Stimulated activated CD4-positive, alpha-beta T cell treated with anti-CD3 and anti-CD28 coated beads, Interleukin-15, amount 100 ng/mL, for 1 hour (primary cell): ENCODE measurements at regions not wholly inside any gene's neighbourhood (a gene's known extent, or its start where the extent isn't known, plus 50 kb on each side); places are given as distances from the start of the nearest gene placed in this dataset.

Experiments
- DNase-seq, 2 donors: peaks; one replicate each; pipeline ENCODE4 v3.0.0-alpha.2; 2020; ENCODE audit warnings: low read depth in 1 of 2, low spot score in 1 of 2

DNA sequence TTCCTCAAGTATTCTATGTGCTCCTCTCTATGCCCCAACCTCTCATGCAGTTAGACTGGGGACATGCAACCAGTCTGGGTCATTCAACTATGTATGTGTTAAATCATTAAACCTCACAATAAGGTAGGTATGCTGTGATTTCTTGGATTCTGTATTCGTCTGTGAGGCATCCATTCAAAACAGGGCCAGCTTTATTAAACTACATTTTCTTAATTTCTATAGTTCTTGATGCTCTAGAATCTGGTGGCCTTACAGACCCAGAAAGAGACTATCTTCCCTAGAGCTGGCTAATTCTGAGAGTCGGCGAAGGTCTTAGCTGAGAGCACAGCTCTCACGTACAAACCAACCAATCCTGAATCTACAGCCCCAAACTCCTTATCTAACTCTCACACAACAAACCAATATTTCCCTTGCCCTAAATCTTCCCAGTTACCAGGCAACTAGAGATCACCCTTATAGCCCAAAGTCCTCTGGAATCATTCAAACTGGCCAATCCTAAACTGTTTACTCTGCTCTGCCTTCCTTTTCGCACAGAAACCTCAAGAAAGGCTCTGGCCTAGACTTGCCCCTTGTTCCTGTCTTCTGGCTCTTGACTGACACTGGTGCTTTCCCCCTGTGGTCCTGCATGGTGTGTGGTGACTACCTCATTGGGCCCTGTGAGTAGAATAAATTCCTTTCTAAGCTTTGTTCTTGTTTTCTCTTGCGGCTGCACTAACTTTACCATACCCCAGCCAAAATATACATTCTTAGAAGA is 203.5 kb upstream of the TET2 start:
- DNase-seq = no peak

DNA sequence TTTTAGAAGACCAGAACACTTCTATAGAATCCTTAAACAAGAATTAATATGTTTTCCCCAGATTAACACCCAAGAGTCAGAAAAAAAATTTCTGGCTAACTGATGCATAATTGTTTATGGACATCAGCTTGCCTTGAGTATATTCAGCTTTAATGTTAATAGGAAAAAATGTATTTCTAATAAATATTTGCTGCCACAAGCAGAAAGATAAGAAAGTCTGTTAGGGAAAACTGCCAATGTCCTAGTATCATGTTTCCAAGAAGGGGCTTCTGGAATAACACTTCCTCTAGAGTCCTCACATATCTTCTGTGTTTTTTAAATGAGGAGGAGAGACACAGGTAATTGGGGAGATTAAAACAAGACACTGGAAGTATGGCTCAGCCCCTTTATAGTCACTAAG is 202.1 kb upstream of the TET2 start:
- no peak for DNase-seq

DNA sequence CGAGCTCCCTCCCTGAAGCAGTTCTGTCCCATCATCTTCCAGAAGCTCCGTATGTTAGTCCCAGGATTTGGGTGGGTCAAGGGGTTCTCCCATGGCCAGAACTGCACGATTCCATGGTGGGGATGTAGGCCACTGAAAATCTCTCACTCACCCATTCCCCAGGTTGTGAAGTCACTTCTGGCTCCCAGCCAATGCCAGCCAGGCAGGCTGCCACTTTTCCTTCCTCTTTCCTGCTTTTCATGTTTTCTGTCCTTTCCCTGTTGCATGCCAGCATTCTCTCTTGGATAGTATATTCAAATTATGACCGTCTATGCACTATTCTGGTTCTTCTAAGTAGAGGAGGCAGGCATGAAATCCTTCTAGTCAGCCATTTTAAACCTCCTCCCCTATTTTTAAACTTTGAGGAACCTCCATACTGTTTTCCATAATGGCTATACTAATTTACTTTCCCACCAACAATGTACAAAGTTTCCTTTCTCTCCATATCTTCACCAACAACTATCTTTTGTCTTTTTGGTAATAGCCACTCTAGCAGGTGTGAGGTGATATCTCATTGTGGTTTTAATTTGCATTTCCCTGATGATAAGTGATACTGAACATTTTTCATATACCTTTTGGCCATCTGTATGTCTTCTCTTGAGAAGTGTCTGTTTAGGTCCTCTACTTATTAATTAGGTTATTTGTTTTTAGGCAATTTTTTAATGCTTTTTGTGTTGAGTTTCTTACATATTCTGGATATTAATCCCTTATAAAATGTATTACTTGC is 182.1 kb upstream of the TET2 start:
- no peak for DNase-seq

DNA sequence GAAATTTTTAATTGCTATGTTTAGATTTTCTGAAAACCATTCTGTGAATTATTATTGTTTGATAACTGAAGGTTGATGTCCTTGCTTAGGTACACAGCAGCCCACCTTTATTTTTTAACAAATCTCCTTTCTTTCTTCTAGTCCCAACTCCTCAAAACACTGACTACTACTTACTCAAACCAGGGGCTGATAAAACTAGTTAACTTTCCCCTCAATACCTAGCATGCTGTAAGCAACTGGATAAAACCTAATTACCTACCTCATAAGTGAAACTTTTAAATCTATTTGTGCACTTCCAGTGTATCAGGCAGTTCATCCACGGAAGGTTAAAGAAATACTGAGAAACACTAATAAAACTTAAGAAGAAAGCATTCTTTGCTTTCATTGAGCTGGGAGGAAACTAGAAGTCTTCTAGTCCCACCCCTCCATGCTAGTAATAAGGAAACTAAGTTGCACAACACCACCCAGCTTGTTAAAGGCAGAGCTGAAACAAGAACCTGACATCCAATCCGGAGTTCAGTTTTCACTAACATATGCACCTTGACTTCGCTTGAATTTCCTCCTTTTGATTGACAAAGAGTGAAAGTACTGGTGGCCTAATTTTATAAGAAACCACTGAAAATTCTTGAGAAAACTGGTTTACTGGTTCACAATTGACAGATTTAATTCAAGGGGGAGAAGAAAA is 180.2 kb upstream of the TET2 start:
- no peak for DNase-seq

DNA sequence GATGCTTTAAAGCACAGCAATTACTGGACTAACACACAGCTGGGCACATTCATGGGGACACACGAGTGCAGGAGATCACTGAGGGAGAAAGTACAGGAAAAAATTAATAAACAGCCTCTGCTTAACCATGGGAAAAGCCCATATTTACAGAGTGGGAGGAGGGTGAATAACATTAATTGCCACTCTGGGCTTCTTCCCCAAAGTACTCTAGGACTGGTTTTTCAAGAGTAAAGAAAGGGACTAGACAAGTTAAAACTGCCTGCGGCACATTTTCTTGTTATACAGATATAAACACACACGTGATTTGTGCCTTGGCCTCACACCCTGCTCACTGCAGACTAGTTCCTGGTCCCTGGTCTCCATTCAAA is 179.7 kb upstream of the TET2 start:
- no peak for DNase-seq

DNA sequence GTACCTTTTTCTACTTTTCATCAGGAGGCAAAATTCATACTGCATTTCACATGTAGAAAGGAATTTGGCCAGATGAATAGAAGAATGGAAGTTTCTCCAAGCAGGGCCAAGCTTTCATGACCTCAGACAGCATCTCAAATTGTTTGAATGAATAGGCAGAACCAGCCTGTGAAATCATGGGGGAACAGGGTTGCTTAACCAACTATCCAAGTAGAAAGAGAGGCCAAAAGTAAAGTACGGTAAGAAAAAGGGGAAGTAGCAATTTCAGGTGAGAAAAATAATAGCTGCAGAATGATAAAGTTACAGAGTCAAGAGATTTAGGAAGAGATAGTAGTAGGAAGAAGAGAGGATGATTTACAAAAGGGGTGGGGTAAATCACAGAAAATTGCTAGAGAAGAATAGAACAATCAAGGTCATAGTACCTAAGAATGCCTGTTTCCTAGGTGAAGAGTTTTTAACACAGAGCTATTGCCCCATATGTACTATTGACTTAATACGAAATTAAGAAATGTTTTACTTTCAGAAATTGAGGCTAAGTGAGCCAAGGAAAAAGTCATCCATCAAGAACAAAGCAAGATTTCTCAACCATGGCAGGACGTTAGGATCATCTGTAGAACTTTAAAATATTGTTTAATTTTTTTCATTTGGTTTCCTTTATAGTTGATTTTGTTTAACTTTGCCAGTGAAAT is 177.1 kb upstream of the TET2 start:
- no peak for DNase-seq

DNA sequence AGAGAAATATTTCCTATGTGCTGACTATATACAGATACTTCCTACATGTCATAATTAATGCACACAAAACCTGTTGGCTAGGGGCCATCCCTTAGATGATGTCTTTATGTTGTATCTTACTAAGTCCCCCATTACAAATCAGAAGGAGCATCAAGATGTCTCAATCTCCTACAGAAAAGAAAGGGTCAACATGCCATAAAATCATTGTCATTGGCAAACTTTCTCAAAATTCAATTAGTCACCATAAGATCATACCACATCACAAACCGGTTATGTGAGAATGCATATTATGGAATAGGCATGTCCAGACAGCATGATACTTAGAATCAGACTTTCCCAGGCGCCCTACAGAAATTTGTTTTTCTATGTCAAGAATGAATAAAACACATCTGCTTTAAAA is 175.2 kb upstream of the TET2 start:
- no peak for DNase-seq

DNA sequence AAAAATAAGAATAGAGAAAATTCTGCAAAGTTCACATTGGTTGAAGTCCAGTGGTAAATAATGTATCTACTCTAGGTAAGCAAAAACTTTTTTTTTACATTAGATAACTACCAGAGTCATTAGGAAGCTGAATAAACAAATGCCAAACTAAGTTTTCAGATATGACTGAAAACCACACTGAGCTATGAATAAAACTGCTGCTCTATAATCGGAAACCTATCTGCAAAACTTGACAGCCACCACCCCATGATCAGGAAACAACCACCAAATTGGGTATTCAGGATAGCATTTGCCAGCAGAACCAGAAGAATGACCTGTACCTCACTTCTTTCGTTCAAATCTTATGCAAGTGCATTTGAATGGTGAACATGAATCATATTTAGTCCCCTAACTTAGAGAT is 173.0 kb upstream of the TET2 start:
- DNase-seq = no peak

DNA sequence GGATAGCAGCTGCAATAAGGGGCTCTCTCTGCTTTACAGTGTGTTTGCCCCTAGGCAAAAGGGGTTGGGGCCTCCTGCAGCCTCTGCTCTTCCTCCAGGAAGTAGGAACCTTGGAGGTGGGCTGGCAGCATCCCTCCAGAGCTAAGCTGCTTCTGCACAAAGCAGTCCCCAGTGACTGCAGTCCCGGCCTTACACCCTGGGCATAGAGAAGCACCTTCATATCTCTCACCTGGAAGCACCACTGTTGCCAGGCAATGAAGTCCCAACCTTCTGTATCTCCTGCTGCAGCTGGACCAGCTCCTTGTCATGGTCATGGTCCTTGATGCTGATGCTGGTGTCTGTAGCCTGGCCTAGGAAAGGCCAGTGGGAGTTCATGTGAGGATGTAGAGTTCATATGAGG is 171.1 kb upstream of the TET2 start:
- DNase-seq = no peak

DNA sequence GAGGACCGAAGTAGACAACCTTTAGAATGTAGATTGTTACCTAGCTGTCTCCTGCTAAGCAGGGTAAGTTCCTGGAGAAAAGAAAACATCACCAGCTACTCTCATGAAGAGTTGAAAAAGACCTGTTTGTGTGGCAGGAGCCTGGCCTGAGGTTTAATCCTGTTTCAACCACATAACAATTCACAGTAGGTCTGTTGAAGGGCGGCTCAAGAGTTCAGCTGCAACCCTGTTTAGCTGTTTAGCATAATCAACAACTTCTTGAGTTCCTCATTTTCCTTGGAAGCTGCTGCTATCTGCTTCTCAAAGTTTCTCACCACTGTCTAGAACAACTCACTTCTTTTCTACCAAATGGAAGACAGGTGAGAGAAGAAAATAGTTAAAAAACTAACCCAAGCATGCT is 170.4 kb upstream of the TET2 start:
- DNase-seq = no peak

DNA sequence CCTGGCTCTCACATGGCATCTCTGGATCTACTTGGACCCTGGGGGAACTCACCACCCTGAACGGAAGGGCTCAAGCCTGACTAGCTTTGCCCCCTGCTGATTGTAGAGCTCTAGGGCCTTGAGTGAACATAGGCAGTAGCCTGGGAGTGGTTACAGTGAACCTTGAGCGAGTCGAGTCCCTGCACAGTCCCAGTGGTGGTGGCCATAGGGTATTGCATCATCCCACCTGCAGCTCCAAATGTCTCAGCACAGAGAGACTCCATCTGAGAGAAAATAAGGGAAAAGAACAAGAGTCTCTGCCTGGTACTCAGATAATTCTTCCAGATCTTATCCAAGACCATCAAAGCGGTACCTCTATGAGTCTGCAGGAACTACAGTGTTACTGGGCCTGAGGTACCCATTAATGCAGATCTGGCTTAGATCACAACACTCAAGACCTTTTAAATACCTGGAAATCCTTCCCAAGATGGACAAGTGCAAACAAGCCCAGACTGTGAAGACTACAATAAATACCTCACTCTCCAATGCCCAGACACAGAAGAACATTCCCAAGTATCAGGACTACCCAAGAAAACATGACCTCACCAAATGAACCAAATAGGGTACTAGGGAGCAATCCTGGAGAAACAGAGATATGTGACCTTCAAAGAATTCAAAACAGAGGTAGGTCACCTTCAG is 167.5 kb upstream of the TET2 start:
- no peak for DNase-seq

DNA sequence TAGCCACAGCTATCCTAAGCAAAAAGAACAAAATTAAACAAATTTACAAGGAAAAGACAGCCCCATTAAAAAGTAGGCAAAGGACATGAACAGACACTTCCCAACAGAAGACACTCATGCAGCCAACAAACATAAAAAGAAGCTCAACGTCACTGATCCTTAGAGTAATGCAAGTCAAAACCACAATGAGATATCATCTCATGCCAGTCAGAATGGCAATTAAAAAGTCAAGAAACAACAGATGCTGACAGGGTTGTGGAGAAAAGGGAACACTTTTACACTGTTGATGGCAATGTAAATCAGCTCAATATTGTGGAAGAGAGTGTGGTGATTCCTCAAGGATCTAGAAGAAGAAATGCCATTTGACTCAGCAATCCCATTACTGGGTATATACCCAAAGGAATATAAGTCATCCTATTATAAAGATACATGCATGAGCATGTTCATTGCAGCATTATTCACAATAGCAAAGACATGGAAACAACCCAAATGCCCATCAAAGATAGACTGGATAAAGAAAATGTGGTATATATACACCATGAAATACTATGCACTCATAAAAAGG is 163.0 kb upstream of the TET2 start:
- DNase-seq = no peak

DNA sequence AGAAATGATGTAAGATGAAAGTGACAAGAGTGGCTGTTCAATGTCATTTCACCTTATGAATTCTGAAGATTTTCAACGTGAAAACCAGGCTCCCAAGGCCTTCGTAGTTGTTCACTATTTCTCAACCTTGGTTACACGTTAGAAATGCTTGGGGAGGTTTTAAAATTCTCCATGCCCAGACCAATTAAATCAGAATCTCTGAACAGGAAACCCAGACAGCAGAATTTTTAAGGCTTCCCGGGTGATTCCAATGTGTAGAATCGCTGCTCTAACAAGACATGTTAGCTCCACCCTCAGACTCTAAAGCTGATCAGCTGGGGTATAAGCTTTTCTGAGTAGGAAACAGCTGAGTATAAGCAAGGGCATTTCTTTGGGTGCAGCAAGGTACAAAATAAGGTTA is 160.4 kb upstream of the TET2 start:
- no peak for DNase-seq

DNA sequence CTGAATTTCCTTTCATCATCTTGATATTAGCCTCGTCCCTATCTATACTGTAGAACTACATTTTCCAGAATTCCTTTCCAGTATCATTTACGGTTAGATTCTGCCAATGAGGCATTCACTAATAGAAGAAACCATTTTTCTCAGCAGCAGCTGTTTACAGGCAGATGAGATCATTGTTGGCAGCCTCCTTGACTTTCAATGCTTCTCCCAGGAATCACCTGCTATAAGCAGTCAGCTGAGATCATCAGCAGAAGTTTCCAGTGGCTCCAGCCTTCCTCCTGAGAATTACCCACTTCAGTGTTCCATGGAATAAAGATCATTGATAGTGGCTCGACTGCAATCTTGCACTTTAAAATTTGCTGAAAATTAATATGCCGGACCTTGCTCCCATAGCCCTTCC is 157.3 kb upstream of the TET2 start:
- no peak for DNase-seq

DNA sequence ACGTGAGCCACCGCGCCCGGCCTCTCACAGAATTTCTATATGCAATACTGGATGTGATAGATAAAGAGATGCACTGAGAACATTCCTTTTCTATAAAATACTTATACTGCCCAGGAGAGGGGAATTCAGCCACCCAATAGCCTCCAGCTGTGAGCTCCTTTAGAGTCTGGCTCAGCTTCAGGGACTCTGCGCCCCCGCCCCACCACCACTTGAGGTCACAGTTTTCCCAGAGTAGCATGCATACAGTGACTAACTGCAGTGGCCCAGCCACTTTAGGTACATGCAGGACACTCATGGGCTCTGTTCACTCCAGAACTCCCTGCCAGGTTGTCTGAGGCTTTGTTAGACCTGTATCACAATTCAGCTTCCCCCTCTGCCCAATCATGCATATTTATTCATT is 144.4 kb upstream of the TET2 start:
- no peak for DNase-seq

DNA sequence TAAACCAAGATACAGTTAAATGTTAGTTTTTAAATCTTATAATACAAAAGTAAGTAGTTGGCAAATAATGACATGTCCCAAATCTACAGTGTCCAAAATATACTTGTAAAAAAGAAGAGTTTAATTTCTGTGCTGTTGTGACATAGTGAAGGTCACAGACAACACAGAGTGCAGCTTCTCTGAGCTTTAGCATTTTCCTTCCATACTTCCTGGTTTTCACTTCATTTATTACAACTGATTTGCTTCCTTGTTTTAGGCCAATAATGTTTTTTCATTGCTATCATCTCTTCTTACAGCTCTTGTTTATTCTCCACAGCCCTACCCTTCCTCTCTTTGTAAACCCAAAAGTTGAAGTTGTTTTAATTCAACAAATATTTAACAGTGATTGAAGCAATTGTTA is 132.4 kb upstream of the TET2 start:
- DNase-seq = no peak

DNA sequence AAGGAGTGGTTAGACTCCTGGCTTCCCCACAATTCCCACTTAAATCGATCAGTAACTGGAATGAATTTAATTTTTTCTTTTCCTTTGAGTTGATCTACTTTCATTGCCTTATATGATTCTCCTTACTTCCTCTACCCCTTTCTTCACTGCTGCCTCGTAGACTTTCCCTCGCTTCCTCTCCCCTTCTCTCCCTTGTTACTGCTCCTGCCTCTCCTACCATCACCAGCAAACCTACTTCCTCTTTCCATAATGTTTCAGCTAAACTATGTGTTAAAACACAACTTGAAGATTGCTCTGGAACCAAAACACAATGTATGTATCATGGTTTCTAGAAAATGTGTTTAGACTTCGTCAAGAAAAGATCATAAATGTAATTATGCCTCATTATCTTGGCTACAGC is 132.0 kb upstream of the TET2 start:
- DNase-seq = no peak

DNA sequence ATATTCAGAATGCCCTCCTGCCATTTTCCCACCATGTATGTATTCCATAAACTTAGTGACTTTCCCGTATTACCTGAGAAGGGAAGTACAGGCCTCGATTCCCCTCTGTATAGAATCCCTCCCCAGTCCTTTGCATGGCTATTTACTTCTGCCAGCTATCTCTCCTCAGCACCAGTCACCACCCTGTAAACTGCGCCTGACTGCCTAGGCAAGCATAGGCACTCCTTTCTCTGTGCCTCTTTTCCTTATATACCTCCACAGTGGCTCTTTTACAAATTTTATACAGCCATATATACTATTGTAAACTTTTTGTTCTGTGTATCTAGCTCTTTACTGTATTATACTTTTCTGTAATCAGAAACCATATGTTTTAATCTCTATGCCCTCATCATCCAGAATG is 130.9 kb upstream of the TET2 start:
- DNase-seq = no peak

DNA sequence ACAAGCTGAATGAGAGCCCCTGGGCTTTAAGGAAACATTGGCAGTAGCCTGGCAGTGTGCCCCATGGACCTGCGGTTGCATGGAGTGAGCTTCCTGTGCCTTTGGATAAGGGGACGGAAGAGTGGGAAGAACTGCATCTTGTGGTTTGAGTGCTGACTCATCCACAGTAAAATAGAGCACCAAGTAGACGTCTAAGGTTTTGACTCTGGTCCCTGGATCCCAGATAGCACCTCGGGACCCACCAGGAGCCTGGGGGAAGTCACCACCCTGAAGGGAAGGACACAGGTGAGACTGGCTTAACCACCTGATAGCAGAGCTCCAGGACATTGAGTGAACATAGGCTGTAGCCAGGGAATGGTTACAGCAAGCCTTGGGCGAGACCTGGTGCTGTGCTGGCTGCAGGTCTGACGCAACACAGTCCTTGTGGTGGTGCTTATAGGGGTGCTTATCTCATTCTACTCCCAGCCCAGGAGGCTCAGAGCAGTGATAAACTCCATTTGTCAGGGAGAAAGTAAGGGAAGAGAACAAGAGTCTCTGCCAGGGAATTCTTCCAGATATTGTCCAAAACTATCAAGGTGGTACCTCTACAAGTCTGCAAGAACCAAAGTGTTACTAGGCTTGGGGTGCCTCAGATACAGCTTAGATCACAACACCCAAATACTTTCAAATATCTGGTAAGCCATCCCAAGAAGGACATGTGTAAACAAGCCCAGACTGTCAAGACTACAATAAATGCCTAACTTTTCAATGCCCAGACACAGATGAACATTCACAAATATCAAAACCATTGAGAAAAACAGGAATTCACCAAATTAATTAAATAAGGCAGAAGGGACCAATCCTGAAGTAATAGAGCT is 123.6 kb upstream of the TET2 start:
- DNase-seq = no peak

DNA sequence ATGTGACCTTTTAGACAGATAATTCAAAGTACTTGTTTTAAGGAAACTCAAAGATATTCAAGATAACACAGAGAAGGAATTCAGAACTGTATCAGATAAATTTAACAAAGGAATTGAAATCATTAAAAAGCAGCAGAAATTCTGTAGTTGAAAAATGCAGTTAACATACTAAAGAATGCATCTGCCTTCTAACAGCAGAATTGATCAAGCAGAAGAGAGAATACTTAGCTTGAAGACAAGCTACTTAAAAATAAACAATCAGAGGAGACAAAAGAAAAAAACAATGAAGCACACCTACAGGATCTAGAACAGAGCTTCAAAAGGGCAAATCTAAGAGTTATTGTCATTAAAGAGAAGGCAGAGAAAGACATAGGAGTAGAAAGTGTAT is 123.0 kb upstream of the TET2 start:
- DNase-seq = no peak
